ENCODE measurements at regions not wholly inside any gene's neighbourhood (a gene's known extent, or its start where the extent isn't known, plus 50 kb on each side); places are given as distances from the start of the nearest gene placed in this dataset.

DNA sequence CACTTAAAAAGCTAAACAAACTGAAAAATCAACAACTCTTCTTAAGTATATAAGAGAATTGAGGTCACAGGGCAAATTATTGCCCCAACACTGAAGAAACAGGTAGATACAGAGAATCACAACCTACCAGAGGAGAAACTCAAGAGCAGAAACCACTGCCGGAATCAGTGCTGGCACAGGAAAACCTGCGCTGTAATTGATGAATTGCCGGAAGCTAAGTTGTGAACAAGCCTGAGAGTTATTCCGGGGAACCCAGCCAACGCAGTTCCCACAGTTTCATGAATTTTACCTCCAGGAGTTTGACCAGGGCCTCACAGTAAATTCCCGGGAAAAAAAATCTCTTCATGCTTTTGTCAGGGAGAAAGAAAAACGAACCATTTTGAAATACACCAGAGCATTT is 657.1 kb upstream of the BRINP3 start:
- no CpG with 5 or more reads among the region's 7 CpGs for WGBS (ENCODE audit: extremely low coverage, insufficient read length, low lambda C conversion rate)

More for the DNA sequence above, 657.1 kb upstream of the BRINP3 start:
- Mint-ChIP-seq H3K9me3 (no peaks in the 10 kb centered on the region), H3K27me3 (ENCODE audit: low read depth) (no peaks in the 10 kb centered on the region; the same call in 1 of the 2 replicates), H3K4me1 (no peaks in the 10 kb centered on the region), H3K27ac (peak overlapping the region in 1 of 3 experiments; percentile 7; a peak in 1 of 7 replicates), H3K4me3 (no peak overlapping the region), H3K36me3 (ENCODE audit: insufficient read depth in 1 of 3, low read depth in 3 of 3) (no peaks in the 10 kb centered on the region)
- Histone ChIP-seq H3K23ac (ENCODE audit: insufficient read length, low read depth, low read length) (no peak overlapping the region), H3K4ac (ENCODE audit: low read depth, low read length) (no peak overlapping the region), H4K5ac (ENCODE audit: insufficient read length, low read depth, low read length) (no peak overlapping the region), H3K4me1 (ENCODE audit: insufficient read depth, low read length) (no peaks in the 10 kb centered on the region), H3K14ac (ENCODE audit: insufficient read depth, low read length) (no peak overlapping the region), H3K23me2 (ENCODE audit: insufficient read length, low read depth, low read length, poor library complexity, severe bottlenecking) (no peaks in the 10 kb centered on the region), H3T11ph (ENCODE audit: low read length) (no peak overlapping the region), H2BK15ac (ENCODE audit: low read depth, low read length) (no peak overlapping the region), H3K9ac (ENCODE audit: extremely low read depth, insufficient read length, low read length) (no peak overlapping the region), H2BK120ac (ENCODE audit: low read depth, low read length, poor library complexity, severe bottlenecking) (no peak overlapping the region), H3K27ac (ENCODE audit: insufficient read length, low read depth, low read length) (no peak overlapping the region), H3K27me3 (ENCODE audit: insufficient read depth, low read length) (no peaks in the 10 kb centered on the region), H3K18ac (ENCODE audit: insufficient read length, low read depth, low read length) (no peak overlapping the region), H3K9me3 (ENCODE audit: control insufficient read depth, low read depth, low read length) (no peaks in the 10 kb centered on the region), H2BK12ac (ENCODE audit: insufficient read length, low read depth, low read length) (no peak overlapping the region), H3K56ac (ENCODE audit: insufficient read length, low read depth, low read length) (no peak overlapping the region), H3K79me1 (ENCODE audit: insufficient read depth, low read depth, low read length, poor library complexity, severe bottlenecking) (no peaks in the 10 kb centered on the region), H4K20me1 (ENCODE audit: control insufficient read depth, insufficient read depth, insufficient read length) (no peaks in the 10 kb centered on the region), H4K8ac (replicated peaks; ENCODE audit: insufficient read length, low read depth, low read length) (no peak overlapping the region), H2AK5ac (ENCODE audit: insufficient read length, low read length) (no peak overlapping the region), H4K91ac (ENCODE audit: insufficient read length, low read depth, low read length) (no peak overlapping the region), H3K79me2 (ENCODE audit: insufficient read depth, low read length) (no peaks in the 10 kb centered on the region), H3K4me2 (ENCODE audit: insufficient read depth, insufficient read length, low read length) (no peak overlapping the region), H2BK5ac (ENCODE audit: insufficient read length, low read length) (no peak overlapping the region), H2AFZ (ENCODE audit: low read length) (peak overlapping the region; percentile 48), H2BK20ac (ENCODE audit: low read depth, low read length, poor library complexity, severe bottlenecking) (no peak overlapping the region)
- DNase-seq, result no peak
- TF ChIP-seq, protein P1, sequence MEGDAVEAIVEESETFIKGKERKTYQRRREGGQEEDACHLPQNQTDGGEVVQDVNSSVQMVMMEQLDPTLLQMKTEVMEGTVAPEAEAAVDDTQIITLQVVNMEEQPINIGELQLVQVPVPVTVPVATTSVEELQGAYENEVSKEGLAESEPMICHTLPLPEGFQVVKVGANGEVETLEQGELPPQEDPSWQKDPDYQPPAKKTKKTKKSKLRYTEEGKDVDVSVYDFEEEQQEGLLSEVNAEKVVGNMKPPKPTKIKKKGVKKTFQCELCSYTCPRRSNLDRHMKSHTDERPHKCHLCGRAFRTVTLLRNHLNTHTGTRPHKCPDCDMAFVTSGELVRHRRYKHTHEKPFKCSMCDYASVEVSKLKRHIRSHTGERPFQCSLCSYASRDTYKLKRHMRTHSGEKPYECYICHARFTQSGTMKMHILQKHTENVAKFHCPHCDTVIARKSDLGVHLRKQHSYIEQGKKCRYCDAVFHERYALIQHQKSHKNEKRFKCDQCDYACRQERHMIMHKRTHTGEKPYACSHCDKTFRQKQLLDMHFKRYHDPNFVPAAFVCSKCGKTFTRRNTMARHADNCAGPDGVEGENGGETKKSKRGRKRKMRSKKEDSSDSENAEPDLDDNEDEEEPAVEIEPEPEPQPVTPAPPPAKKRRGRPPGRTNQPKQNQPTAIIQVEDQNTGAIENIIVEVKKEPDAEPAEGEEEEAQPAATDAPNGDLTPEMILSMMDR (conservative IDR thresholded peaks at IDR 0.05), result no peak
